ENCODE measurements at regions not wholly inside any gene's neighbourhood (a gene's known extent, or its start where the extent isn't known, plus 50 kb on each side); places are given as distances from the start of the nearest gene placed in this dataset.

- no peaks in the 10 kb centered on the region for H3K27me3 ChIP-seq (ENCODE audit: control insufficient read depth, insufficient read depth, low read length)
- no peaks in the 10 kb centered on the region for H3K4me1 ChIP-seq (ENCODE audit: control insufficient read depth, insufficient read depth, low read length)
- H3K27ac ChIP-seq (ENCODE audit: low read length) = no peak overlapping the region
- H3K9me3 ChIP-seq (ENCODE audit: control insufficient read depth, insufficient read depth, low read depth, low read length) = no peaks in the 10 kb centered on the region
- H3K36me3 ChIP-seq (ENCODE audit: control insufficient read depth, insufficient read depth, low read length) = no peaks in the 10 kb centered on the region
- DNase-seq (ENCODE audit: low read depth, low spot score) = no peak
- in situ Hi-C loops (cut with HindIII; ENCODE audit: low pct_unique_long_range_greater_than_20kb, low sequenced_read_pairs) = no loop called here
- no TSS peak for BruUV-seq (replicated peaks)
- no peak overlapping the region for H3K4me3 ChIP-seq (ENCODE audit: low read depth in 2 of 2, low read length in 2 of 2)
- ChIA-PET CTCF (no interaction called here), POLR2A (no interaction called here)
- TF ChIP-seq TCF7L2 (IDR thresholded peaks at IDR 0.05; ENCODE audit: low read depth, low read length) = no peak
- no peak for TF ChIP-seq CTCF (IDR thresholded peaks at IDR 0.05)
- no peak for TF ChIP-seq SIN3A (IDR thresholded peaks at IDR 0.05; ENCODE audit: borderline replicate concordance, insufficient read depth, low read depth, low read length)
- no peak for TF ChIP-seq POLR2AphosphoS5 (IDR thresholded peaks at IDR 0.05; ENCODE audit: low read depth, low read length)
- no peak for TF ChIP-seq REST (IDR thresholded peaks at IDR 0.05; ENCODE audit: insufficient read depth in 1 of 2, low read depth in 2 of 2, low read length in 1 of 2)
- no peak for ATAC-seq
- intact Hi-C loops (cut with micrococcal nuclease; ENCODE audit: unreplicated experiment) = no loop called here
Observed at GRCh38 chr9:124182741-124183140, 75.0 kb upstream of the NEK6 start.

- ATAC-seq (no peak), DNase-seq (ENCODE audit: low read depth, low spot score) (no peak)
- ChIA-PET CTCF (interaction anchor here (0.7 kb wide), 1 partner anchor 34 kb away, joined by 3 read pairs; no protein-coding TSS in a partner anchor), POLR2A (no interaction called here)
- intact Hi-C loops (cut with micrococcal nuclease; ENCODE audit: unreplicated experiment) (no loop called here), in situ Hi-C loops (cut with HindIII; ENCODE audit: low pct_unique_long_range_greater_than_20kb, low sequenced_read_pairs) (no loop called here)
- Histone ChIP-seq H3K36me3 (ENCODE audit: control insufficient read depth, insufficient read depth, low read length) (no peaks in the 10 kb centered on the region), H3K27ac (ENCODE audit: low read length) (no peak overlapping the region), H3K4me3 (ENCODE audit: low read depth in 2 of 2, low read length in 2 of 2) (no peak overlapping the region), H3K4me1 (ENCODE audit: control insufficient read depth, insufficient read depth, low read length) (no peaks in the 10 kb centered on the region), H3K27me3 (ENCODE audit: control insufficient read depth, insufficient read depth, low read length) (no peaks in the 10 kb centered on the region), H3K9me3 (ENCODE audit: control insufficient read depth, insufficient read depth, low read depth, low read length) (no peaks in the 10 kb centered on the region)
- no peak for TF ChIP-seq REST (IDR thresholded peaks at IDR 0.05; ENCODE audit: insufficient read depth in 1 of 2, low read depth in 2 of 2, low read length in 1 of 2)
- TF ChIP-seq CTCF (IDR thresholded peaks at IDR 0.05) = no peak
- no peak for TF ChIP-seq TCF7L2 (IDR thresholded peaks at IDR 0.05; ENCODE audit: low read depth, low read length)
- TF ChIP-seq SIN3A (IDR thresholded peaks at IDR 0.05; ENCODE audit: borderline replicate concordance, insufficient read depth, low read depth, low read length) = no peak
- no peak for TF ChIP-seq POLR2AphosphoS5 (IDR thresholded peaks at IDR 0.05; ENCODE audit: low read depth, low read length)
- no TSS peak for BruUV-seq (replicated peaks)
Observed at GRCh38 chr9:124183772-124184171, 74.0 kb upstream of the NEK6 start.
